ENCODE measurements at regions not wholly inside any gene's neighbourhood (a gene's known extent, or its start where the extent isn't known, plus 50 kb on each side); places are given as distances from the start of the nearest gene placed in this dataset.

- DNase-seq, result no peak
Observed at GRCh38 chr2:139383532-139383931, 603.3 kb upstream of the NXPH2 start.

GRCh38 chr2:139380051-139380450, 599.9 kb upstream of the NXPH2 start:
- DNase-seq, result no peak

DNA sequence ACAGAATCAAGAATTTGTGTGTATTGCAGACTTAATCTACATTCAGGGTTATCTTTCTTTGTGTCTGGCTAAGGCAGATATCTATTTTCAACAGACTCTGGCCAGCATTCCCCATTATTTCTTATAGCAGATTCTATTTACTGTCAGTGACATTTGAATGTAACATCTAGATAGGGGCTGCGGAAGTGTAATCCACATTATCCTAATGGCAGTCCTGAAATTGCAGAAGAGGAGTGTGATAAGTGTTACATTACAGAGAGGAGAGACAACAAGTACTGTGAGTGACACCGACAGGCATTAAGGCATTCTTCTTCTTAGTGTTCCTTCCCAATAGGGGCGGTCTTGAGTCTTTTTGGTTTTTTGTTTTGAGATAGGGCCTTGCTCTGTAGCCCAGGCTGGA, 598.2 kb upstream of the NXPH2 start:
- DNase-seq, result no peak

GRCh38 chr2:139374296-139374850, 594.2 kb upstream of the NXPH2 start:
- DNase-seq, result no peak

DNA sequence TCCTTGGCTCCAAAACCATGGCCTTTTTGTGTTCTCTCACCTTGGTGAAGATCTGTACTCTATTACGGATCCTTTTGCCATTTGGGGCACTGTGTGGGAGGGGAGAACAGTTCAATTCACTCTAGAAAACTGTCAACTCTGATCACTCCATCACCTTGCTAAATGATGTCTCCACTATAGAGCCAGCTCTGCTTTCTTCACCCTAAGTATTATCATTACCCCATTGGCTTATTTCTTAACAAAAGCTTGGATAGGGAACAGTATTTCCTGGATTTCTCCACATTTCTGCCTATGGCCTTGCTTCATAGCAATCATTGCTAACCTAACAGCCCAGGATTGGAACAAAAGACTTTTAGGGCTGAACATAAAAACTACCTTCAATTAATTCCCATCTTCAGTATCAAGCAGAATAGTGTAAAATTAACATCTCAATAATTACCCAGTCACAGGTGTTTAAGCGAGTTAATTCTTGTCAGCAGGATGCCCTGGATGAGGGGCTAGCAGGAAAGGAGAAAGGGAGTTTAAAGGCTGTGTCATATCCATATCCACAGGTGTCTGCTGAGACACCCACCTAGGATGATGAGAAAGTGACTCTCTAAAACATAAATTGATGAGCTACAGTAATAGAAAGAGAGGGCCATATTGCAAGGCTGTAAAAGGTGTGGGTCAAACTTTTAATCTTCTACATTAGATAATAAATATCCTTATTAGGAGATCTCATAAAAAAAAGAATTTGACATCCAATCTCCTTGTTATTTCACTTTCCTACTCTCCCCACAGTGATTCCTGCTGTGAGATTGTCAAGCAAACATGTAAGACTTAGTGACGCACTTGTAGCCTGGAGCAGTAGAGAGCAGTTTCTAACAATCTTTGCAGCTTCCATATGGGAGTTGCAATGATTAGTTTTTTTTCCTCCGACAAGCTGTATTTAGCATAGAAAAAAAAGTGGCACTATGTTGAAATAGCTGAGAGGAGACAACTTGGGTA, 589.5 kb upstream of the NXPH2 start:
- DNase-seq, result no peak

DNA sequence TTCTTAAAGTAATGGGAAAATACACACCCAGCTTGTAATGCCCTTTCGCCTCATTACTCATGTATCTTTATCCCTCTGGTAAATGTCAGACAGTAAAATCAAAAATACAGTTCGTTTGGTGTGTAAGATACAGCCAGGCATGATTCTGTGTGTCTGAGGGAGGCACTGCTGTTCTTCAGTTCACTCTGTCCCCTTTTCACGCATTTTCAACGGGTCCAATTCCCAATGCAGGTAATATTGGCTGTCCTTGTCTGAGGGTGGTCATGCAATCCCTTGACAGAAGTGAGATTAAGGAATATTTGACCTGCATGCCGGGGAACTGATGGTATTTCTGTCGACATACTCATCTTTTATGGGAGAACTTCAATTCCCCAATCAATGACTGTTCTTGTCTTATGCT, 587.2 kb upstream of the NXPH2 start:
- no peak for DNase-seq

DNA sequence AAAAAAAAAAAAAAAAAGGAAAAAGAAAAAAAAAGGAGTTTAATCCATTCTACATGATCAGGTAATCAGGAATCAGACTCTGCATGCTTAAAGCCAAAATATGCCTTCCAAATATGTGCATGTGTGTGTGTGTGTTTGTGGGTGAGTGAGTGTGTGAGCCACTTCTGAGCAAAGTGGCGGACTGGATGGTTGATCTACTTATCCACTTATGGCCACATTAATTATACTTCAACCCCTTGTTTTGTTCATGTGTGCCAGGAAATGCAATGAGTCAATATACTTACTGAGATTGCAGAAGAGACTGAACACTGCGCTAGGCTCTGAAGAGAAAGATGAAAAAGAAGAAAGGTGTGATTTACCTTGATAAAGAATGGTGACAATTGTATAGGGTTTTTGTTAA, 586.5 kb upstream of the NXPH2 start:
- peak; percentile 71 for DNase-seq

DNA sequence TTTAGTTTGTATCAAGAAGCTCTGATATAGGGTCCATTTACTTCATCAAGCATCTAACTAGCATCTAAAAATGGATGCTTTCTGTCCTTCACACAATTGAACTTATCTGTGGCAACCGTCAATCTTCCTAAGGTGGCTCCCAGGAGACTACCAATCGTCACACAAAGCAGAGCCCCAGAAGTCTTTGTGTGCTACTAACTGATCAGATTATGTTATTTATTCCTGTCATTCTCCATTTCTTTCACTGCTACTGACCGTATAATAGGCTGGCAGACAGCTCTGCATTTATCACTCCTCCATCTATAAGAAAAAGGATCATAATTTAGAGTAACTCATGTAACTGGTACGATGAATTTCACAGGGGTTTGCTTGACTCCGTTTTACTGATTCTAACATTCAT, 585.0 kb upstream of the NXPH2 start:
- DNase-seq, result peak; percentile 49

DNA sequence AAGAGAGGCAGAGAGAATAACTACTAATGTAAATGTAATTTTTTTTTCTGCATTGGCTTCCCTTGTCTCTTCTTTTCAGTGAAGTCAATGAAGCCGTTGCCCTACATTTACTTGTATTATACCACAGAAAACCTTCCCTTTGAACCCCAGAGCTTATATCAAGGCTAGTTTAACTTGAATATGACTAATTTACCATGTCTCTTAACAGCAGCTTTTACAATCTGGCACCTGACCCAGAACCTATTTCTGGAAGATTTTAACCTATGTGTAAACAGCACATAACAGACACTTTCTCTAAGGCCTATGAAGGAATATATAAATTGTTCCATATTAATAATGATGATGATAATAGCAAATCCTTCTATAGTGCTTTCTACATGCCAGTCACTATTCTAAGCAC, 580.5 kb upstream of the NXPH2 start:
- no peak for DNase-seq

DNA sequence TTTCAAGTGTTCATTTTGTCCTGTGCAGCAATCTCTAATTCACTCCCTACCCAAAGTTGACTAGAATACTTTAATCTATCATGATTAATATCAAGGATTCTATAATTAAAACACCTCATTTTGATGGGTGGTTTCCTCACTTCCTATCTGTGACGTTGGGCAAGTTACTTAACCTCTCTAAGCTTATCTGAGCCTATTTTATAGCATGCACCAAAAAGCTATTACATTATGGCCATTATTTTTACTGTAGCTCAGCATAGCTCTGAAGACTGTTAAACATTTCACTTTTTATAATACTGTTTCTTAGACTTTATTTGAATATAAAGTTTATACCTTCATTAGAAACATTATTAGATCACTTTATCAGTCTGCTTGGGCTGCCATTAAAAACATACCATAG, 579.6 kb upstream of the NXPH2 start:
- no peak for DNase-seq

- peak; percentile 65 for DNase-seq
Observed at GRCh38 chr2:139357972-139358371, 577.8 kb upstream of the NXPH2 start.

DNA sequence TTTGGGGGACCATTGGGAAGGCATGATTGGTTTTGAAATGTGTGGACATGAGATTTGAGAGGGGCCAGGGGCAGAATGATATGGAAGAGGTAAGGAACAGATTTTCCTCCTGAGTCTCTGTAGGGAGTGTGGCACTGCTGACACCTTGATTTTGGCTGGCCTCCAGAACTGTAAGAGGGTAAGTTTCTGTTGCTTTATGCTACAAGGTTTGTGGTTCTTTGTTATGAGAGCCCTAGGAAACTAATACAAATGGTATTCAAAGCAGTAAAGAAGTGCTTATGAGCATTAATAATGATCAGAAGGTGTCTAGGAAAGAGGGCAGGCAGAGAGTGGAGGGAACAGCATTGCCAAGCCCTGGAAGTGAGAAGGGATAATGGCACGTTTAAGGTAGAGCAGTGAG, 574.3 kb upstream of the NXPH2 start:
- no peak for DNase-seq

GRCh38 chr2:139353874-139354273, 573.7 kb upstream of the NXPH2 start:
- no peak for DNase-seq

DNA sequence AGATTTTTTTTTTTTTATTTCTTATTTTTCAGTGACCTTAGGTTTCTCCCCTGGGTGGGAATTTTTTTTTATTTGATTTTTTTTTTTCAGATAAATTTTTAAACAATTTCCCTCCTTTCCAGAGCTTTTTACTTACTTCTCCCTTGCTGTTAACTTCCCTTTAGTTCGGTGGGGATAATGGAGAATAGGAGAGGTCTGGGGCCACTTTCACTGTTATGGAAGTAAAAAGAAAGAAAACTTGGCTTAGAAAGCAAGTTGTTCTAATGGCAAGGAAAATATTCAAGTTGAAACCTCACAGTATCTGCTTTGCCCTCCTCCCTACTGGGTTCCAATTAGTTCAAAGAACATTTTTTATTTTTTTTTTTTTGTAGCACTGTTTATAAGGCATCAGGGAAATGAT, 537.1 kb upstream of the NXPH2 start:
- no peak for DNase-seq

GRCh38 chr2:139314059-139314458, 533.9 kb upstream of the NXPH2 start:
- no peak for DNase-seq

DNA sequence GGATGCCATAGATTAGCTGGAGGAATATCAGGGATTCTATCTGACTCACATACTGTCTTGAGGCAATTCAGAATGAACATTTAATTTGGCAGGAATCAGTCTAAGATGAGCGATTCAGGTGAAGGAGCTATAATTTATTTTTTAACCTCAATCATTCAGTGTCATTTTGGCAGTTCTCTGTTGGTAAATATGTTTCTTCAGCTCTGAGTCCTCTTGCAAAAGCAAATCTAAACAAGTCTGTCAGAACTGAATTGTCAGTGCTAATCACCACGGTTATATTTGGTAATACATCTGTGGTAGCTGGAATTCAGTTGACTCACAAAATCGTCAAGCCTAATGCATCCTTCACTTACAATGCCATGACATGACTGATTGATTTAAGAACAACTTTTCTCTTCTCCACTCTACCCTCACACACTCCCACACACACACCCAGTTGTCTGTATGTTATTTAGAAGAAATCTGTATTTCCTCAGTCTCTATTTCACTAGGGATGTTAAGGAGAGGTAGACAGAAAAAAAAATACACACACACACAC, 516.6 kb upstream of the NXPH2 start:
- DNase-seq, result no peak

GRCh38 chr2:139293992-139294548, 513.9 kb upstream of the NXPH2 start:
- no peak for DNase-seq

GRCh38 chr2:139281124-139281523, 500.9 kb upstream of the NXPH2 start:
- DNase-seq, result no peak

GRCh38 chr2:139271879-139272278, 491.7 kb upstream of the NXPH2 start:
- no peak for DNase-seq

DNA sequence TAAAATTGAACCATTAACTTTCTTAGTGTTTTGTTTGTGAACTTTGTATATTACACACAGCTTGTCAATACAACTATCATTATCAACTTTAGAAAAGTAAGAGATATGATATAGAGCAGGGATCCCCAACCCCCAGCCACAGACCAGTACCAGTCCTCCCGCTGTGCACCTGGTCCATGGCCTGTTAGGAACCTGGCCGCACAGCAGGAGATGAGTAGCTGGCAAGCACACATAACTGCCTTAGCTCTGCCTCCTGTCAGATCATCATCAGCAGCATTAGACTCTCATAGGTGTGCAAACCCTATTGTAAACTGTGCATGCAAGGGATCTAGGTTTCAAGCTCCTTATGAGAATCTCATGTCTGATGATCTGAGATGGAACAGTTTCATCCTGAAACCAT, 491.0 kb upstream of the NXPH2 start:
- no peak for DNase-seq

GRCh38 chr2:139260052-139260430, 479.9 kb upstream of the NXPH2 start:
- DNase-seq, result no peak

DNA sequence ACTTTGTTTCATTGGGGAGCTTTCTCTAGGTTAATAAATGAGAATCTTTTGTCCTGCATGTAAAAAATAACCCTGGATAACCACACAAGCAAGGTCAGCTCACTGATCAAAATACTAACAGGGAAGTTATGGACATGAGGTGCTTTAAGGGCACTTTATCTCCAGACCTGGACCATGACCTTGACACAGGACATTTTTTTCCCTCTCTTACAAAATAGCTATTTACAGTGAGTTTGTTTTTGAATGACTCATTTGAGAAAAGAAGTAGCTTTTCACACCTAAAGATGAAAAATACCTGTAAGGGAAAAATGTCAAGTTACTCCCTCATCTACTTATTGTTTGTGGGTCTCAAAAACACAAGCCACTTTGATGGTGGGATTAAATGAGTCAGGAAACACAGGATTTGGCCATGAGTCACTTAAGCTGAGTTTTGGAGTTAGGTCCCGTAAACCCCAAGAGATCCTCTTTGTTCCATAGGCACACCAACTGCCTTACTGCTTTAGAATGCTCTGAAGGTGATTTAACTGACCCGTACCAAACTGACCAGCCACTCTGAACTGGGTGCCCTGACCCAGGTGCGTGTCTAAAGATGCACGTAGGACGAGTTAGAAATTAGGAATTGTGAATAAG, 479.3 kb upstream of the NXPH2 start:
- no peak for DNase-seq

- no peak for DNase-seq
Observed at GRCh38 chr2:139241286-139241685, 461.1 kb upstream of the NXPH2 start.

DNA sequence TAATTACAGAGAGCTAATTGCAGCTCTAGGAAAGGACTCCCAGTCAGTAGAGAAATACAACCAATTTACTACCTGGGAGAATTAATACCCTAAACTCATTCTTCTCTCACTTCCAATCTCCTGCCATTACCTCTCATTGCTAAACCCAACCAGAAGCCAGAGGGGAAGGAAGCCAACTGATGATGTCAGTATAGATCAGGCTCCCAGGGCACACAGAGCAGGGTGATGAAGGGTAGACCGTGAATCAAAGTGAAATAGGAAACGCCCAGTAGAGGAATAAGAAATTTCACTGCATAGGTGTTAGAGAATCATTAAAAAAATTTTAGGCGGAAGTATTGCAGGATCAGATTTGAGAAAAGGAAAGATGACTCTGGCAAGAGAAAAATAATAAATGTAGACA, 456.8 kb upstream of the NXPH2 start:
- peak; percentile 23 for DNase-seq
